HG02943 (cell line): ENCODE measurements at regions not wholly inside any gene's neighbourhood (a gene's known extent, or its start where the extent isn't known, plus 50 kb on each side); places are given as distances from the start of the nearest gene placed in this dataset.

Experiments
- ATAC-seq: cut with Tn5 transposase; IDR thresholded peaks from one replicate; pipeline ENCODE4 v1.9.1; 2021; ENCODE audit warnings: mild to moderate bottlenecking, low read depth, moderate library complexity; ENCODE audit not compliant: unreplicated experiment

- ATAC-seq = no peak
These were observed 251.1 kb upstream of the PSMD7 start for GRCh38 chr16:74045513-74045912.

GRCh38 chr16:74035816-74036215 lies 260.8 kb upstream of the PSMD7 start:
- no peak for ATAC-seq

GRCh38 chr16:74034862-74035261 lies 261.8 kb upstream of the PSMD7 start:
- no peak for ATAC-seq

- no peak for ATAC-seq
These were observed 262.4 kb upstream of the PSMD7 start for GRCh38 chr16:74034200-74034599.

- ATAC-seq = no peak
These were observed 263.1 kb upstream of the PSMD7 start for GRCh38 chr16:74033441-74033995.

- no peak for ATAC-seq
These were observed 265.1 kb upstream of the PSMD7 start for GRCh38 chr16:74031551-74031950.

- no peak for ATAC-seq
These were observed 266.5 kb upstream of the PSMD7 start for GRCh38 chr16:74030000-74030706.

- no peak for ATAC-seq
These were observed 267.4 kb upstream of the PSMD7 start for GRCh38 chr16:74029115-74029792.

- no peak for ATAC-seq
These were observed 270.0 kb upstream of the PSMD7 start for GRCh38 chr16:74026373-74027281.

- ATAC-seq = no peak
These were observed 271.7 kb upstream of the PSMD7 start for GRCh38 chr16:74024953-74025352.

- ATAC-seq = no peak
These were observed 276.4 kb upstream of the PSMD7 start for GRCh38 chr16:74020095-74020670.

GRCh38 chr16:74019612-74020011 lies 277.0 kb upstream of the PSMD7 start:
- ATAC-seq = no peak

GRCh38 chr16:74015953-74016352 lies 280.7 kb upstream of the PSMD7 start:
- no peak for ATAC-seq

- no peak for ATAC-seq
These were observed 297.9 kb upstream of the PSMD7 start for GRCh38 chr16:73998707-73999106.

- ATAC-seq = no peak
These were observed 298.6 kb upstream of the PSMD7 start for GRCh38 chr16:73997971-73998370.

- no peak for ATAC-seq
These were observed 299.3 kb upstream of the PSMD7 start for GRCh38 chr16:73997340-73997711.

- no peak for ATAC-seq
These were observed 299.8 kb upstream of the PSMD7 start for GRCh38 chr16:73996624-73997339.

GRCh38 chr16:73993878-73994277 lies 302.7 kb upstream of the PSMD7 start:
- ATAC-seq = no peak

GRCh38 chr16:73978407-73978784 lies 318.2 kb upstream of the PSMD7 start:
- ATAC-seq = no peak

GRCh38 chr16:73976644-73977043 lies 320.0 kb upstream of the PSMD7 start:
- ATAC-seq = no peak
